Activated T-helper 17 cell treated with anti-CD3 and anti-CD28 coated beads, Interleukin-2, amount 50 U/mL, for 72 hours (primary cell): ENCODE measurements at regions not wholly inside any gene's neighbourhood (a gene's known extent, or its start where the extent isn't known, plus 50 kb on each side); places are given as distances from the start of the nearest gene placed in this dataset.
"Not testable (repeated sequence)": the region's sequence is repeated elsewhere in the genome, so short reads cannot be mapped to it uniquely, and the experiment has no call there.

ENCODE experiments used
- ATAC-seq: fragments of 150-1000 bp; cut with Tn5 transposase; replicated peaks from 2 replicates; pipeline ENCODE4 v1.10.0; 2021; ENCODE audit warnings: mild to moderate bottlenecking, moderate library complexity
- H3K27ac Mint-ChIP-seq: one replicate; pipeline ENCODE4 v1.8.0; 2022; ENCODE audit warnings: mixed read lengths
- H3K27me3 Mint-ChIP-seq: one replicate; pipeline ENCODE4 v1.8.0; 2022; ENCODE audit warnings: mixed read lengths
- H3K36me3 Mint-ChIP-seq: one replicate; pipeline ENCODE4 v1.8.0; 2022; ENCODE audit warnings: low read depth, mild to moderate bottlenecking, mixed read lengths
- H3K4me1 Mint-ChIP-seq: one replicate; pipeline ENCODE4 v1.8.0; 2022; ENCODE audit warnings: mixed read lengths
- H3K4me3 Mint-ChIP-seq: one replicate; pipeline ENCODE4 v1.8.0; 2022; ENCODE audit warnings: mild to moderate bottlenecking, mixed read lengths
- H3K9me3 Mint-ChIP-seq: one replicate; pipeline ENCODE4 v1.8.0; 2022; ENCODE audit warnings: mixed read lengths

DNA sequence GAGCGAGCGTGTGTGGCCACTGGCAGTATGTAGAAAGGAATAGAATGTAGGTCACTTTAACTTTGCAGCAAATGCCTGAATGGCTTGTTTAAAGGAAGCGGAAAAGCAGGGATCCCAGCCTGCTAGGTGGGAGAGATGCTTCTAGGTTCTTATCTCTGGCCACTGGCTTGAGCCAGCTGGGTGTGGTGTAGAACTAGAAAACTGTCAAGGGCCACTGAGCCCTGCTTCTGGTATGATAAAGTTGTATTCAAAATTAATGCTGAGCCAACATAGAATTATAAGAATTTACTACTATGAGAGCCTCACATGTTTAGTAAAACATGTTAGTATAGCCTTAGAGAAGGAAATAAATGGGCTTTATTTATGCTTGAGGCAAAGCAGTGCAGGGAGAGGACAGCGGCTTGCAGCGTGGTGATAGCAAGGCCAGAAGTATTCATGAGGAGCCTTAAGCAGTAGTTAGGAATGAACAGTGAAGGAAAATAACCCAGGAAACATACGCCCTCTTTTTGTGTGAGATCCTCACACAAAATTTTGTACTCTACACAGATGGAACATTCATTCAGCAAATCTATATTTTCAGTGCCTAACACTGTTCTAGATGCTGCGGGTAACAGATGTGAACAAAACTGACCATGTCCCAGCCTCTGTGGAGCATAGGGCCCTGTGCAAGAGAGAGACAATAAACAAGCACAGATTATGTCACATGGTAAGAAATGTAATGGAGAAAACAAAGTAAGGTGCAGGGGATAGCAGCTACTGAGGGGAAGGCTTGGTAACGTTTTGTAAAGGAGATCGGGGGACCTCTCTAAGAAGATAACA lies 863.2 kb downstream of the DIAPH3 start:
- H3K36me3 Mint-ChIP-seq = no peaks in the 10 kb centered on the region
- no peaks in the 10 kb centered on the region for H3K4me1 Mint-ChIP-seq
- H3K27ac Mint-ChIP-seq = no peak overlapping the region
- H3K27me3 Mint-ChIP-seq = no peaks in the 10 kb centered on the region
- no peak for ATAC-seq
- no peak overlapping the region for H3K4me3 Mint-ChIP-seq
- no peaks in the 10 kb centered on the region for H3K9me3 Mint-ChIP-seq

DNA sequence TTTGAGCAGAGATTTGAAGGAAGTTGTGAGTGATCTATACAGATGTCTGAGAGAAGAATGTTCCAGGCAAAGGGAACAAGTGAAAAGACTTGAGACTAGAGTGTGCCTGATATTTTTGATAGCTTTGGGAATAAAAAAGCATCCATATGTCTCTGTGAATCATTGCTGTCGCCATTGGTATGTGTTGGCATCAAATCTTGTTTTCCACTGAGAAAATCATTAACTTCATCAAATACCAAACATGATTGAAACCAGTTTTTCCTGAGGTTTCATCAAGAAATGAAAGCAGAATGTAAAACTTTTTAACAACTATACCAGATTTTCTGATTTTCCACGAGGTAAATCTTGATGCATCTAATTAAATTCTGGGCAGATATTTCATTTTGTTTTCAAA lies 862.6 kb downstream of the DIAPH3 start:
- no peak for ATAC-seq
- H3K4me3 Mint-ChIP-seq = no peak overlapping the region
- no peaks in the 10 kb centered on the region for H3K9me3 Mint-ChIP-seq
- H3K27ac Mint-ChIP-seq = no peak overlapping the region
- H3K27me3 Mint-ChIP-seq = no peaks in the 10 kb centered on the region
- H3K36me3 Mint-ChIP-seq = no peaks in the 10 kb centered on the region
- H3K4me1 Mint-ChIP-seq = no peaks in the 10 kb centered on the region

DNA sequence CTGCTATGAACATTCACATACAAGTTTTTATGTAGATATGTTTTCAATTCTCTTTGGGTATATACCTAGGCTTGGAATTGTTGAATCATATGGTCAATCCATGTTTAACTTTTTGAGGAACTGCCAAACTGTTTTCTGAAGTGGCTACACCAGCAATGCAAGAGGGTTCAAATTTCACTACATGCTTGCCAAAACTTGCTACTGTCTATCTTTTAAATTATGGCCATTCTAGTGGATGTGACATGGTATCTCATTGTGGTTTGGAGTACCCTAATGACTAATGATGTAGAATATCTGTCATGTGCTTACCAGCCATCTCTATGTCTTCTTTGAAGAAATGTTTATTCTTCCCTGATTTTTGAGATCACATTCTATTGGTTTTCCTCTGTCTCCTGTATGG lies 860.3 kb downstream of the DIAPH3 start:
- no peaks in the 10 kb centered on the region for H3K36me3 Mint-ChIP-seq
- ATAC-seq = no peak
- no peak overlapping the region for H3K4me3 Mint-ChIP-seq
- no peak overlapping the region for H3K27ac Mint-ChIP-seq
- H3K4me1 Mint-ChIP-seq = no peaks in the 10 kb centered on the region
- H3K9me3 Mint-ChIP-seq = no peaks in the 10 kb centered on the region
- H3K27me3 Mint-ChIP-seq = peaks cover 6% of the 10 kb centered on the region

DNA sequence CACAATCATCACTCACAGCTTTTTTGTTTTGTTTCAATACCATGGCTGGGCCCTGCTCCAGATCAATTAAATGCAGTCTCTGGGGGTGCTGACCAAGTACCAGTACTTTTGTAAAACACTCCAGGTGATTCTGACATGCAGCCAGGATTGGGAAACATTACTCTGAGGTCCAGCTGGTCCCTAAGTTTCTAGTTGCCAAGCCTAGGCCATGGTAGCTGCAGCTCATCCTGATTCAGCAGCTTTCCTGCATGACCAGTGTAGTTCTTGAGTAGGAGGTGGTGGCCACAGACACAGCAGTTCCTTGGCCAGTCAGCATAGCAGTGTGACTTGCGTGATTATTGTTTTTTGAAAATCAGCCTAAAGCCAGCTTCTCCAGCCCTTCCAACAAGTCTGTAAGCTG lies 859.1 kb downstream of the DIAPH3 start:
- no peak overlapping the region for H3K4me3 Mint-ChIP-seq
- no peak overlapping the region for H3K27ac Mint-ChIP-seq

DNA sequence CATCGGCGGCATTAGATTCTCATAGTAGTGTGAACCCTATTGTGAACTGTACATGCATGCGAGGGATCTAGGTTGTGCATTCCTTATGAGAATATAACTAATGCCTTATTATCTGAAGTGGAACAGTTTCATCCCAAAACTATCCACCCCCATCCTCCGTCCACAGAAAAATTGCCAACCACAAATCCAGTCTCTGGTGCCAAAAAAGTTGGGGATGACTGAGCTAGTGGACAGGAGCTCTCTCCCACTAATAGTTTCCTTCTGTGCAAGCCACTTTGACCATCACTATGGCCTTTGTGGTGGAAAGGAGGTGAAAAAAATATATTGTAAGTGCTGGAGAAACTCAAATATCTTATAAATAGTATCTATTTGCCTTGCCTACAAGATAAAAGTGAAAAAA lies 857.8 kb downstream of the DIAPH3 start:
- H3K4me1 Mint-ChIP-seq = no peaks in the 10 kb centered on the region
- no peak overlapping the region for H3K4me3 Mint-ChIP-seq
- H3K36me3 Mint-ChIP-seq = no peaks in the 10 kb centered on the region
- no peaks in the 10 kb centered on the region for H3K9me3 Mint-ChIP-seq
- no peak overlapping the region for H3K27ac Mint-ChIP-seq
- peaks cover 11% of the 10 kb centered on the region for H3K27me3 Mint-ChIP-seq
- ATAC-seq = no peak

More for the DNA sequence above, 859.1 kb downstream of the DIAPH3 start:
- peaks cover 11% of the 10 kb centered on the region for H3K27me3 Mint-ChIP-seq
- no peaks in the 10 kb centered on the region for H3K4me1 Mint-ChIP-seq
- H3K36me3 Mint-ChIP-seq = no peaks in the 10 kb centered on the region
- ATAC-seq = no peak
- no peaks in the 10 kb centered on the region for H3K9me3 Mint-ChIP-seq

DNA sequence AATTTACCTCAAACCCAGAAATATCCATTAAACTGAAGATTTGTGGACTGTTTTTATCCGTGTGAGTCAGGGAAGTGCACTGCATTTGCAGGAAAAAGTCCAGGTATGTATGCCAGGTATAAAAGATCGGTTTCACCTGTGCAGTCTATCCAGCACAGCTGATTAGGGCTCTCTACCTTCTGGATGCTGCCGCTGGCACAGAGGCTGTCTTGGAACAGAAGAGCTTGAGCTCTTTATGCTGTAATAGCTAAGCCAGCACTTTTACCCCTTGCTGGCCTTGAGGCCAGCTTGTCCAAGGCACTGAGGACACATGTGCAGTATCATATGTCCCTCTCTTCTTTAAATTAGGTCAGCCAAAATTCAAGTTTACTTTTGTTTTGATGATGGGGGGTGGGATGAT lies 851.0 kb downstream of the DIAPH3 start:
- no peak overlapping the region for H3K4me3 Mint-ChIP-seq

DNA sequence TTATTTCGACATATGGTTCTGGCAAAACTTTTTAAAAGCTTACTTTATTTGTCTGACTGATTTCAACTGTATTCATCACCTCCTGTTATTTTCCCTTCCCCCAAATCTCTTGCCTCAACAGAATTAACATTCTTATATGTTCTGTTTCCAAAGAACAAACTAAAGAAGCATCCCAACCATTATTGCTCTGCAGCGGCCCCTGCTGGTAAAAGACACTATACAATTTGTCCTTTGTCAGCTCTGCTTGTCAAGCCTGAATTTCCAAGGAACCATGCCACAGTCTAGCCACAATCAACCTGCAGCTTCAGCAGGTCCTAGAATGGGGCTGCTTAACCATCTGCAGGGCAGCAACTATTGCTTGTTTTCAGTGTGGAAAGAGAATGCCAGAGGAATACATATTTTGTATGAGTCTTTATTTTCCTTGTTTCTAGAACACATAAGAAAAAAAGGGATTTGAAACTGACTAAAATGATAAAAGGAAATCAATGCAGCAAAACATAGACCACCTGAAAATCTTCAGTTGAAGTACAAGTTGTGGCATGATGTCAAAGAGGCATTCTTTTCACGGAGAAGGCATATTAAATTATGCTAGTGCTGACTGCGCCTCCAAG lies 845.3 kb downstream of the DIAPH3 start:
- H3K27me3 Mint-ChIP-seq = peaks cover 4% of the 10 kb centered on the region
- no peak overlapping the region for H3K4me3 Mint-ChIP-seq
- H3K36me3 Mint-ChIP-seq = no peaks in the 10 kb centered on the region
- no peak for ATAC-seq
- H3K27ac Mint-ChIP-seq = no peak overlapping the region
- H3K9me3 Mint-ChIP-seq = no peaks in the 10 kb centered on the region
- H3K4me1 Mint-ChIP-seq = no peaks in the 10 kb centered on the region

More for the DNA sequence above, 851.0 kb downstream of the DIAPH3 start:
- peaks cover 10% of the 10 kb centered on the region for H3K27me3 Mint-ChIP-seq
- H3K27ac Mint-ChIP-seq = no peak overlapping the region
- no peak for ATAC-seq
- no peaks in the 10 kb centered on the region for H3K9me3 Mint-ChIP-seq
- no peaks in the 10 kb centered on the region for H3K36me3 Mint-ChIP-seq
- H3K4me1 Mint-ChIP-seq = no peaks in the 10 kb centered on the region

DNA sequence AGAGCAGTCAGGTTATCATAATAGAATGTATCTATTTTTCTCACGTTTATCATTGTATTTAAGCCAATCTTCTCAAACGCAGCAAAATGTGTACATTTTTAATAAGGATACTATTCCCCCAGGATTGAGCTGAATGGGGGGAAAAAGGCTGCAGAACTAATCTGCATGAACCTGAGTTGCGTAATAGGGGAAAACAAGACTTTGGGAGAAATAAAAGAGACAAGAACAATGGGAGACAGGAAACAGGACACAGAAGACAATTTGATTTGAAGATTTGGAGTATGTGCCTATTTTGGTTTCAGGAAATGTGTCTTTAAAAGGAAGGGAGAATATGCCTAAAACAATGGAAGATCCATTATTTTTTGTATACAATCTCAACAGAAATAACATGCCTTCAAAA lies 844.5 kb downstream of the DIAPH3 start:
- Mint-ChIP-seq H3K4me1 (no peaks in the 10 kb centered on the region), H3K27ac (no peak overlapping the region), H3K4me3 (no peak overlapping the region), H3K36me3 (no peaks in the 10 kb centered on the region), H3K27me3 (peaks cover 4% of the 10 kb centered on the region), H3K9me3 (no peaks in the 10 kb centered on the region)
- no peak for ATAC-seq

GRCh38 chr13:59320021-59320420 lies 843.7 kb downstream of the DIAPH3 start:
- Mint-ChIP-seq H3K4me1 (no peaks in the 10 kb centered on the region), H3K36me3 (no peaks in the 10 kb centered on the region), H3K9me3 (no peaks in the 10 kb centered on the region), H3K4me3 (no peak overlapping the region), H3K27me3 (peaks cover 4% of the 10 kb centered on the region), H3K27ac (no peak overlapping the region)
- ATAC-seq = no peak

GRCh38 chr13:59324401-59324800 lies 839.3 kb downstream of the DIAPH3 start:
- not testable (repeated sequence) for ATAC-seq, H3K4me1 Mint-ChIP-seq, H3K27ac Mint-ChIP-seq, H3K27me3 Mint-ChIP-seq, H3K36me3 Mint-ChIP-seq, H3K4me3 Mint-ChIP-seq, H3K9me3 Mint-ChIP-seq

DNA sequence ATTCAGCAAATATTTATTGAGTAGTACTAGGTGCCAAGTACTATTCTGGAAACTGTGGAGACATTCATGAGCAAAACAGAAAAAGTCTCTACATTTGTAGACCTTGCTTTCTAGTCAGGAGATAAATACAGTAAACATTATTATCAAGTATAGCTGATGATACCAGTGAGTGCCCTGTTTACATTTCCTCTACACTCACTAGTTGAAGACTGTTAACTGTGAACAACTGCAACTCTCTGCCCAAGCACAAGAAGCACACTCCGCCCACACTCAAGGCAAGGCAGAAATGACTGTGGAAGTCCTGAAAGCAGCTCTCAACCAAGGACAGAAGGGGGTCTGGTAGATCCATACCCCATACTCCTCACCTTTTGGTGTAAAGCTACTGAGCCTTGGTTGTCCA lies 837.0 kb downstream of the DIAPH3 start:
- ATAC-seq = no peak
- Mint-ChIP-seq H3K27me3 (peaks cover 4% of the 10 kb centered on the region), H3K4me1 (no peaks in the 10 kb centered on the region), H3K9me3 (no peaks in the 10 kb centered on the region), H3K4me3 (no peak overlapping the region), H3K27ac (no peak overlapping the region), H3K36me3 (no peaks in the 10 kb centered on the region)

GRCh38 chr13:59330764-59331163 lies 833.0 kb downstream of the DIAPH3 start:
- no peaks in the 10 kb centered on the region for H3K36me3 Mint-ChIP-seq
- peaks cover 4% of the 10 kb centered on the region for H3K27me3 Mint-ChIP-seq
- no peaks in the 10 kb centered on the region for H3K9me3 Mint-ChIP-seq
- no peaks in the 10 kb centered on the region for H3K4me1 Mint-ChIP-seq
- ATAC-seq = no peak
- no peak overlapping the region for H3K4me3 Mint-ChIP-seq
- no peak overlapping the region for H3K27ac Mint-ChIP-seq

DNA sequence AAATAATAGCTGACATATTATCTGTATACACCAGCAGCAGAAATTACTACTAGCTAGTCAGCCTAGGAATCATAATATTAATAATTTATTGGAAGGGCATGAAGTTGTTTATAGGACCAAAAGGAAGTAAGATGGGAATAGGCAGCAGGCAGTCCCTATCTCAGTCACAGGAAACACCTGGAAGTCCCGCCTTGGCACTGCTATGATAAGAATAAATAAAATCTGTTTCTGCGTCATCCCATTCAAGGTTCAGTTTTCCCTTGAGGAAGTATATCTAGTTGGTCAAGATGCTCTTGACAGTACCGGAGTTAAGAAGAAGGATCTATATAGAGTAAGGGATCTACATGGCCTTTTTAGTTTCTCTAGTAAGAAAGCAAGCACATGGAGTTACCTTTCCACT lies 830.8 kb downstream of the DIAPH3 start:
- Mint-ChIP-seq H3K9me3 (no peaks in the 10 kb centered on the region), H3K27ac (no peak overlapping the region), H3K4me1 (no peaks in the 10 kb centered on the region), H3K36me3 (no peaks in the 10 kb centered on the region), H3K27me3 (no peaks in the 10 kb centered on the region), H3K4me3 (no peak overlapping the region)
- ATAC-seq = no peak

DNA sequence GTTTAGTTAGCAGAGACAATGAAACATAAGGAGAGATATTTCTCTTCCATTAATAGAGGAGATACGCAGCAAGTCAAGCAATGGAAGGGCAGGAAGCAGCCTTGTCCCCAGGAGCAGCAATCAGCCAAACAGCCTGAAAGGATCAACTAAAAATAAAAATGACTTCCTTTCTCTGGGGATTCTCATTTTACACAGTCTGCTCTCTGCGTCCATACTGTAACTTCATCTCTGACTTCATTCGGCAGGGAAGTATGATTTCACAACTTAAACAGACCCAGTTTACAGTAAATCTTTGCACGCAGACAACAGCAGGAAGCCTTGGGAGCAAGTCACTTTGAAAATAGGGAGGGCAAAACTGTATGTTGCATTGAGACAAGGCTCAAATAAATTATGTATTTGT lies 826.7 kb downstream of the DIAPH3 start:
- Mint-ChIP-seq H3K36me3 (no peaks in the 10 kb centered on the region), H3K27me3 (peaks cover 11% of the 10 kb centered on the region), H3K4me3 (no peak overlapping the region), H3K9me3 (no peaks in the 10 kb centered on the region), H3K27ac (no peak overlapping the region), H3K4me1 (no peaks in the 10 kb centered on the region)
- ATAC-seq = no peak

GRCh38 chr13:59340151-59340550 lies 823.6 kb downstream of the DIAPH3 start:
- Mint-ChIP-seq H3K4me3 (no peak overlapping the region), H3K9me3 (peaks cover 4% of the 10 kb centered on the region), H3K36me3 (no peaks in the 10 kb centered on the region), H3K27me3 (peaks cover 15% of the 10 kb centered on the region), H3K4me1 (no peaks in the 10 kb centered on the region), H3K27ac (no peak overlapping the region)
- ATAC-seq = no peak
